B cell (primary cell): ENCODE measurements at regions not wholly inside any gene's neighbourhood (a gene's known extent, or its start where the extent isn't known, plus 50 kb on each side); places are given as distances from the start of the nearest gene placed in this dataset.

Source experiments
- ATAC-seq: fragments of 200-7000 bp; cut with Tn5 transposase; one replicate; pipeline ENCODE4 v1.10.0; 2021; ENCODE audit warnings: low read depth, mild to moderate bottlenecking, moderate number of reproducible peaks, moderate library complexity
- CTCF ChIA-PET: fragments of 350-600 bp; sonication (Branson Sonifier 250); formaldehyde crosslinking; loops from one replicate; lab custom pipeline; 2021; ENCODE audit warnings: antibody characterized with exemption, inconsistent platforms; lab: Charles Lee
- POLR2A ChIA-PET: fragments of 350-600 bp; sonication (Branson Sonifier 250); formaldehyde crosslinking; loops from one replicate; lab custom pipeline; 2021; ENCODE audit warnings: antibody characterized with exemption; lab: Charles Lee
- DNase-seq: peaks from one replicate; pipeline ENCODE4 v3.0.0; 2013
- H2AFZ ChIP-seq: 2 replicates; pipeline ENCODE4 v1.6.1; 2012; ENCODE audit warnings: mild to moderate bottlenecking, low read depth, low read length; ENCODE audit not compliant: insufficient read depth, poor library complexity, severe bottlenecking
- H3K27ac ChIP-seq, 2 donors: 1 replicate in 1 of 2; 2 replicates in 1 of 2; pipeline ENCODE4 v1.5.1; 2012 to 2013; ENCODE audit warnings: low read length in 2 of 2, mild to moderate bottlenecking in 2 of 2, moderate library complexity in 1 of 2
- H3K27me3 ChIP-seq, 4 experiments: fragments of 200-600 bp in 1 of 4; sonication (generic) in 1 of 4; replicated peaks in 1 of 4; 1 replicate in 2 of 4; 2 replicates in 2 of 4; pipeline versions ENCODE4 v1.6.1 to v1.7.0; 2013 to 2016; ENCODE audit warnings: low read length in 3 of 4, mild to moderate bottlenecking in 2 of 4, mixed read lengths in 1 of 4, moderate library complexity in 1 of 4; ENCODE audit not compliant: insufficient read depth in 4 of 4, control insufficient read depth in 3 of 4; ENCODE audit errors: control extremely low read depth in 1 of 4
- H3K36me3 ChIP-seq, 2 experiments: replicated peaks in 1 of 2; 1 replicate in 1 of 2; 2 replicates in 1 of 2; pipeline versions ENCODE4 v1.6.1 to v1.7.1; 2013; ENCODE audit warnings: low read length in 1 of 2; ENCODE audit not compliant: insufficient read depth in 2 of 2, control insufficient read depth in 1 of 2; ENCODE audit errors: control extremely low read depth in 1 of 2, extremely low read depth in 1 of 2
- H3K4me1 ChIP-seq, 2 donors: fragments of 200-600 bp in 1 of 2; sonication (generic) in 1 of 2; 1 replicate in 1 of 2; 2 replicates in 1 of 2; pipeline versions ENCODE4 v1.5.1 to v1.6.1; 2013 to 2017; ENCODE audit warnings: low read length in 2 of 2; ENCODE audit not compliant: control insufficient read depth in 2 of 2, insufficient read depth in 2 of 2
- H3K4me2 ChIP-seq: replicated peaks from 2 replicates; pipeline ENCODE3; 2012; ENCODE audit warnings: mild to moderate bottlenecking, low read depth, low read length; ENCODE audit not compliant: poor library complexity, severe bottlenecking
- H3K4me3 ChIP-seq, 5 experiments: fragments of 200-600 bp in 1 of 5; sonication (generic) in 1 of 5; 1 replicate in 3 of 5; 2 replicates in 2 of 5; pipeline versions ENCODE4 v1.5.1 to v1.7.0; 2011 to 2016; ENCODE audit warnings: low read length in 4 of 5, mild to moderate bottlenecking in 4 of 5, low read depth in 2 of 5, control low read depth in 1 of 5, moderate library complexity in 1 of 5; ENCODE audit not compliant: insufficient read depth in 1 of 5; ENCODE audit errors: control extremely low read depth in 1 of 5, extremely low read depth in 1 of 5
- H3K79me2 ChIP-seq: fragments of 200-600 bp; sonication (generic); one replicate; pipeline ENCODE4 v1.6.0; 2016; ENCODE audit warnings: low read length; ENCODE audit not compliant: control insufficient read depth, insufficient read depth
- H3K9ac ChIP-seq: fragments of 200-600 bp; sonication (generic); 2 replicates; pipeline ENCODE4 v1.6.1; 2017; ENCODE audit warnings: mild to moderate bottlenecking, low read length, moderate library complexity
- H3K9me3 ChIP-seq, 3 donors: one replicate each; pipeline versions ENCODE4 v1.6.1 to v1.7.1; 2013; ENCODE audit warnings: low read length in 2 of 3; ENCODE audit not compliant: control insufficient read depth in 2 of 3, insufficient read depth in 1 of 3; ENCODE audit errors: control extremely low read depth in 1 of 3
- H4K20me1 ChIP-seq: 2 replicates; pipeline ENCODE4 v1.6.0; 2012; ENCODE audit warnings: mild to moderate bottlenecking, low read length; ENCODE audit not compliant: insufficient read depth, control insufficient read depth, poor library complexity, severe bottlenecking
- H3K27ac Mint-ChIP-seq: one replicate; pipeline ENCODE4 v1.8.0; 2021; ENCODE audit warnings: mixed read lengths
- H3K27me3 Mint-ChIP-seq: one replicate; pipeline ENCODE4 v1.8.0; 2021; ENCODE audit warnings: mixed read lengths
- H3K4me1 Mint-ChIP-seq: one replicate; pipeline ENCODE4 v1.8.0; 2021; ENCODE audit warnings: mixed read lengths
- H3K4me3 Mint-ChIP-seq: one replicate; pipeline ENCODE4 v1.8.0; 2021; ENCODE audit warnings: mixed read lengths
- H3K9me3 Mint-ChIP-seq: one replicate; pipeline ENCODE4 v1.8.0; 2022; ENCODE audit warnings: mixed read lengths; ENCODE audit not compliant: insufficient read depth
- EZH2 ChIP-seq: IDR thresholded peaks from 2 replicates; pipeline ENCODE4 v1.6.1; 2012; ENCODE audit warnings: borderline replicate concordance, low read depth, mild to moderate bottlenecking, moderate library complexity, low read length; ENCODE audit not compliant: insufficient read depth, poor library complexity, severe bottlenecking
- WGBS: methylation state at CpG from one replicate; pipeline ENCODE4 v1.1.5; 2013; ENCODE audit warnings: missing lambda C conversion rate; ENCODE audit not compliant: insufficient coverage; 5-methylcytosine and 5-hydroxymethylcytosine counted together
- intact Hi-C: fragments of 100-400 bp; cut with micrococcal nuclease; formaldehyde crosslinking; loops from one replicate; pipeline ENCODE4 v1.10.0; 2022
- TF ChIP-seq, protein P1 (sequence below): fragments of 200-600 bp; IDR thresholded peaks from one replicate; pipeline ENCODE4 v1.8.0; 2022; ENCODE audit warnings: antibody characterized with exemption, mild to moderate bottlenecking

DNA sequence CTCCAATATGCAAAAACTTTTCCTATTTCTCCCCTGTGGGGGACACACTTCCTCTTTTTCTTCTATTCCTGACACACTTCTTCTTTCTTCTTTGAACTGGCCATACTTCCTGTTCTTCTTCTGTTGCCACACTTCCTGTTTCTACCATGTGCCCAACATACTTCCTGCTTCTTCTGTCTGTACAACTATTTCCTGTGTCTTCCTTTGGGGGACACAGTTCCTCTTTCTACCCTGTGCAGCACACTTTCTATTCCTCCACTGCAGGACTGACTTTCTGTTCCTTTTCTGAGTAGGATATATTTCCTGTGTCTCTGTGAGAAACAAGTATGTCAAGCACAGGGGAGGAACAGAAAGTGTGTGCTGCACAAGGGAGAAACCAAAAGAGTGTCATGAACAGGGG lies 794.7 kb downstream of the CDY2B start:
- Mint-ChIP-seq H3K4me1 (no peaks in the 10 kb centered on the region), H3K4me3 (no peak overlapping the region), H3K27ac (no peak overlapping the region), H3K9me3 (no peaks in the 10 kb centered on the region), H3K27me3 (no peaks in the 10 kb centered on the region)
- Histone ChIP-seq H3K27ac (no peak overlapping the region), H3K4me1 (no peaks in the 10 kb centered on the region), H3K9ac (no peak overlapping the region), H4K20me1 (no peaks in the 10 kb centered on the region), H3K4me3 (no peak overlapping the region), H3K4me2 (no peak overlapping the region), H3K36me3 (no peaks in the 10 kb centered on the region), H2AFZ (no peak overlapping the region), H3K79me2 (no peaks in the 10 kb centered on the region), H3K27me3 (no peaks in the 10 kb centered on the region), H3K9me3 (peaks cover 1 to 27% (median 23%) of the 10 kb centered on the region in 3 donors)
- intact Hi-C loops: no loop called here
- ATAC-seq (no peak), DNase-seq (no peak)
- ChIA-PET CTCF (no interaction called here), POLR2A (no interaction called here)
- TF ChIP-seq, protein P1, sequence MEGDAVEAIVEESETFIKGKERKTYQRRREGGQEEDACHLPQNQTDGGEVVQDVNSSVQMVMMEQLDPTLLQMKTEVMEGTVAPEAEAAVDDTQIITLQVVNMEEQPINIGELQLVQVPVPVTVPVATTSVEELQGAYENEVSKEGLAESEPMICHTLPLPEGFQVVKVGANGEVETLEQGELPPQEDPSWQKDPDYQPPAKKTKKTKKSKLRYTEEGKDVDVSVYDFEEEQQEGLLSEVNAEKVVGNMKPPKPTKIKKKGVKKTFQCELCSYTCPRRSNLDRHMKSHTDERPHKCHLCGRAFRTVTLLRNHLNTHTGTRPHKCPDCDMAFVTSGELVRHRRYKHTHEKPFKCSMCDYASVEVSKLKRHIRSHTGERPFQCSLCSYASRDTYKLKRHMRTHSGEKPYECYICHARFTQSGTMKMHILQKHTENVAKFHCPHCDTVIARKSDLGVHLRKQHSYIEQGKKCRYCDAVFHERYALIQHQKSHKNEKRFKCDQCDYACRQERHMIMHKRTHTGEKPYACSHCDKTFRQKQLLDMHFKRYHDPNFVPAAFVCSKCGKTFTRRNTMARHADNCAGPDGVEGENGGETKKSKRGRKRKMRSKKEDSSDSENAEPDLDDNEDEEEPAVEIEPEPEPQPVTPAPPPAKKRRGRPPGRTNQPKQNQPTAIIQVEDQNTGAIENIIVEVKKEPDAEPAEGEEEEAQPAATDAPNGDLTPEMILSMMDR: no peak
- no peak for TF ChIP-seq EZH2

DNA sequence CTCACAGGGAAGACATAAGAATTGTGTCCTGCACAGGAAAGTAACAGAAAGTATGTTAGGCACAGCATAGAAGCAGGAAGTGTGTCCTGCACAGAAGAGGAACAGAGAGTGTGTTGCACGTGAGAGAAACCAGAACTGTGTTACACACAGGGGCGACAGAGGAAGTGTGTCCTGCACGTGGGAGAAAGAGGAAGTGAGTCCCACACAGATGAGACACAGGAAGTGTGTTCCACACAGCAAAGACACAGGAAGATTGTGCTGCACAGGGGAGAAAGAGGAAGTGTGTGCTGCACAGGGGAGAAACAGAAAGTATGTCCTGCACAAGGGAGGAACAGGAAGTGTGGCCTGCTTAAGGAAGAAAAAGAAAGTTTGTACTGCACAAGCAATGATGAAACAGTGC lies 800.1 kb downstream of the CDY2B start:
- ATAC-seq (no peak), DNase-seq (no peak)
- Mint-ChIP-seq H3K27ac (no peak overlapping the region), H3K9me3 (peaks cover 5% of the 10 kb centered on the region), H3K27me3 (no peaks in the 10 kb centered on the region), H3K4me3 (no peak overlapping the region), H3K4me1 (peaks cover 15% of the 10 kb centered on the region)
- no peak for TF ChIP-seq EZH2
- TF ChIP-seq, protein P1: no peak
- intact Hi-C loops: no loop called here
- H3K27ac ChIP-seq: no peak overlapping the region
- H3K9me3 ChIP-seq: peaks cover 2 to 49% (median 35%) of the 10 kb centered on the region in 3 donors
- no peak overlapping the region for H3K9ac ChIP-seq
- H3K79me2 ChIP-seq: no peaks in the 10 kb centered on the region
- no peaks in the 10 kb centered on the region for H4K20me1 ChIP-seq
- H3K4me1 ChIP-seq: no peaks in the 10 kb centered on the region
- H3K27me3 ChIP-seq: no peaks in the 10 kb centered on the region
- 20% methylated on average over 2 of the region's 3 CpGs for WGBS
- ChIA-PET CTCF (no interaction called here), POLR2A (no interaction called here)
- H3K4me3 ChIP-seq: no peak overlapping the region
- no peak overlapping the region for H3K4me2 ChIP-seq
- H2AFZ ChIP-seq: no peak overlapping the region
- no peaks in the 10 kb centered on the region for H3K36me3 ChIP-seq
